ENCODE measurements at regions not wholly inside any gene's neighbourhood (a gene's known extent, or its start where the extent isn't known, plus 50 kb on each side); places are given as distances from the start of the nearest gene placed in this dataset.

DNA sequence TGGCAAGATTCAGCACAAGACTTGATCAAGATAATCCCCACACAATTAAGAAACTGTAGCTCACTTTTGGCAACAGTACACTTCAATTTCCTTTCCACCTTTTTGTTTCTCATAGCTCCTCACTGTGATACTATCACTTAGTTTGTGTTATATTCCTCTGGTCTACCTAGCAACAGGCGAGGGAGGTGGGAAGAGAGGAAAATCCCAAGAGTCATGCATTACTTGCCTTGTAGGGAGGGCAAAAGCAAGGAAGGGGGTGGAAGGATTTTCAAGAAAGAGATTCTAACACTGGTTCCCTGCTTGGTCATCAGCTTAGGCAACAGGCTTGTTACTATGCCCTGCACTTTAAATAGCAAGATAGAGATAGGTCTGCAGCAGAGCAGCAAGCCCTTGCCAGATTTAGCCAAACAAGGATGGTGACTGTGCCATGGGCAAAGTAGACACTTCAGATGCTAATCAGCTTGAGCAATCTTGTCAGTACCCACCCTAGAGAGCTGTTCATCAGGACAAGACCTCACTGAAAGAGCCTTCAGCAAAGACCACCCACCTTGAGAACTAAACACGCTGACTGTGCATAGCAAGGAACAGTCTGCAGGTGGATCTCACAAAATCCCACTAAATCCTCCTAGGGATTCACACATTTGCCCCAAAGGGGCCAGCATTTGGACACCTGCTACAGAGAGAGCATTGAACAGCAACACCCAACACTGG lies 134.6 kb downstream of the MBD2 start:
- intact Hi-C loops (cut with DNase I) = no loop called here
- Histone ChIP-seq H3K36me3 (no peaks in the 10 kb centered on the region), H3K27me3 (no peaks in the 10 kb centered on the region), H3K27ac (no peak overlapping the region), H3K9me3 (no peaks in the 10 kb centered on the region), H3K4me3 (no peak overlapping the region), H3K4me1 (no peaks in the 10 kb centered on the region)
- no peak for DNase-seq
- TF ChIP-seq POLR2A (IDR thresholded peaks at IDR 0.05) = no peak
- TF ChIP-seq, protein P1, sequence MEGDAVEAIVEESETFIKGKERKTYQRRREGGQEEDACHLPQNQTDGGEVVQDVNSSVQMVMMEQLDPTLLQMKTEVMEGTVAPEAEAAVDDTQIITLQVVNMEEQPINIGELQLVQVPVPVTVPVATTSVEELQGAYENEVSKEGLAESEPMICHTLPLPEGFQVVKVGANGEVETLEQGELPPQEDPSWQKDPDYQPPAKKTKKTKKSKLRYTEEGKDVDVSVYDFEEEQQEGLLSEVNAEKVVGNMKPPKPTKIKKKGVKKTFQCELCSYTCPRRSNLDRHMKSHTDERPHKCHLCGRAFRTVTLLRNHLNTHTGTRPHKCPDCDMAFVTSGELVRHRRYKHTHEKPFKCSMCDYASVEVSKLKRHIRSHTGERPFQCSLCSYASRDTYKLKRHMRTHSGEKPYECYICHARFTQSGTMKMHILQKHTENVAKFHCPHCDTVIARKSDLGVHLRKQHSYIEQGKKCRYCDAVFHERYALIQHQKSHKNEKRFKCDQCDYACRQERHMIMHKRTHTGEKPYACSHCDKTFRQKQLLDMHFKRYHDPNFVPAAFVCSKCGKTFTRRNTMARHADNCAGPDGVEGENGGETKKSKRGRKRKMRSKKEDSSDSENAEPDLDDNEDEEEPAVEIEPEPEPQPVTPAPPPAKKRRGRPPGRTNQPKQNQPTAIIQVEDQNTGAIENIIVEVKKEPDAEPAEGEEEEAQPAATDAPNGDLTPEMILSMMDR (IDR thresholded peaks at IDR 0.05) = no peak
- no peak for TF ChIP-seq EP300 (IDR thresholded peaks at IDR 0.05)
- no peak for TF ChIP-seq POLR2AphosphoS5 (IDR thresholded peaks at IDR 0.05)
- WGBS, 2 donors = 71 to 87% methylated on average over 2 of the region's 2 CpGs

DNA sequence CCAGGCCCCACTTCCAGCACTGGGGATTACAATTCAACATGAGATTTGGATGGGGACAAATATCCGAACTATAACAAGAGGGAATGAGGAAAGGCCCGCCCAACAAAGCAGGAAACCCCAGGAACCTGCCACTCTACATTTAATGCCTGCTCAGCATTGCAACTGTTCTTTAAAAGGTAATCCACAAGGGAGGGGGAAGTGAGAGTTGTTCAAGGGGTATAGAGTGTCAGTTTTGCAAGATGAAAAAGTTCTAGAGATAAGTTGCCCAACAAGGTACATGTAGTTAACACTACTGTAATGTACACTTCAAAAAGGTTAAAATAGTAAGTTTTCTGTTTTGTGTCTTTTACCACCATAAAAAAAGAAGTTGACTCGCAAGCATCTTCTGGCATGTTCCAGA lies 137.6 kb downstream of the MBD2 start:
- TF ChIP-seq EP300 (IDR thresholded peaks at IDR 0.05) = no peak
- TF ChIP-seq, protein P1 (IDR thresholded peaks at IDR 0.05) = no peak
- TF ChIP-seq POLR2AphosphoS5 (IDR thresholded peaks at IDR 0.05) = no peak
- no peak for TF ChIP-seq POLR2A (IDR thresholded peaks at IDR 0.05)
- intact Hi-C loops (cut with DNase I) = no loop called here
- Histone ChIP-seq H3K4me1 (no peaks in the 10 kb centered on the region), H3K9me3 (no peaks in the 10 kb centered on the region), H3K4me3 (no peak overlapping the region), H3K27me3 (no peaks in the 10 kb centered on the region), H3K27ac (no peak overlapping the region), H3K36me3 (no peaks in the 10 kb centered on the region)
- no peak for DNase-seq
- WGBS, 2 donors = 93 to 97% methylated on average over 3 of the region's 3 CpGs

DNA sequence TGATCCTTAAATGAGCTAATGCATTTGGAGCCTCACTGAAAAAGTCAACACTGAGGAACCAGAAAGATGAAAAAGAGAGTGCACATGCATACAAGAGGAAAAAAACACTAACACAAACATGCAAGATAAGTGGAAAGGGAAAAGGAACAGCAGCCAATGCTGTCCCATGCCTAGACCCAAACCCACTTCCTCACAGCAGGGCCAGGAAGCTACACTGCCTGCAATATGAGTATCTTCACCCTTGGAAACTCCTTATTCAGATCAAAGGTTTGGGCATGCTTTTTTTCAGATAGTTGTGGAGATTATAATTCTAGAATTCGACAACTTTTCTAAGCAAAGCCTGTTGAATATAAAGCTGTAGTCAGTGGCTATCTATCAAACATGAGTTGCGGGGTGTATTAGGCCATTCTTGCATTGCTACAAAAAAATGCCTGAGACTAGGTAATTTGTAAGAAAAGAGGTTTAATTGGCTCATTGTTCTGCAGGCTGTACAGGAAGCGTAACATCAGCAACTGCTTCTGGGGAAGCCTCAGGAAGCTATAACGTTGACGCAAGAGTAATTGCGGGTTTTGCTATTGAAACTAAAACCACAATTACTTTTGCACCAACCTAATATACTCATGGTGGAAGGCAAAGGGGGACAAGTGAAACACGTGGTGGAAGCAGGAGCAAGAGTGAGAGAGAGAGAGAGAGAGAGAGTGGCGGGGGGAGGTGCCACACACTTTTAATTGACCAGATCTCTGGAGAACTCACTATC lies 138.2 kb downstream of the MBD2 start:
- Histone ChIP-seq H3K4me3 (no peak overlapping the region), H3K36me3 (no peaks in the 10 kb centered on the region), H3K4me1 (no peaks in the 10 kb centered on the region), H3K27me3 (no peaks in the 10 kb centered on the region), H3K27ac (no peak overlapping the region), H3K9me3 (no peaks in the 10 kb centered on the region)
- intact Hi-C loops (cut with DNase I) = no loop called here
- WGBS, 2 donors = 61 to 73% methylated on average over 7 to 8 of the region's 8 CpGs
- no peak for TF ChIP-seq POLR2A (IDR thresholded peaks at IDR 0.05)
- no peak for TF ChIP-seq POLR2AphosphoS5 (IDR thresholded peaks at IDR 0.05)
- TF ChIP-seq EP300 (IDR thresholded peaks at IDR 0.05) = no peak
- TF ChIP-seq, protein P1 (IDR thresholded peaks at IDR 0.05) = no peak
- DNase-seq = no peak

DNA sequence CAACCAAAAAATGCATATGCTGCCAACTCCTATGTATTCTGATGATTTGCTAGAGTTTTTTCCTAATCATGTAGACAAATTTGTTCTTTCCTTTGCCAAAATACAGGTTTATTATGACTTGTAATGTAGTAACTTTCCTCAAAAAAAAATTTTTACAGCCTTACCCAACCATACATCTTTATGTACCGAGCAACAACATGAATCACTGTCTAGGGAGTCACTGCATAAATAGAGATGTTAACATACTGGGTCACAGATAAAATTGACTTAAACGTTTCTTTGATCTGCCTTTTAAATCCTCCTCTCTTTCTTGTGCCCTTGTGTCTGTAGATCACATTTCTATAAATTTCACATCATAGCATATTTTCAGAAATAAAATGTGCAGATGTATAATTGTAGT lies 143.6 kb downstream of the MBD2 start:
- H3K4me3 ChIP-seq = no peak overlapping the region
- H3K36me3 ChIP-seq = no peaks in the 10 kb centered on the region
- H3K4me1 ChIP-seq = no peaks in the 10 kb centered on the region
- intact Hi-C loops (cut with DNase I) = no loop called here
- no peaks in the 10 kb centered on the region for H3K9me3 ChIP-seq
- DNase-seq = no peak
- H3K27ac ChIP-seq = no peak overlapping the region
- TF ChIP-seq, protein P1 (IDR thresholded peaks at IDR 0.05) = no peak
- TF ChIP-seq POLR2AphosphoS5 (IDR thresholded peaks at IDR 0.05) = no peak
- no peak for TF ChIP-seq POLR2A (IDR thresholded peaks at IDR 0.05)
- TF ChIP-seq EP300 (IDR thresholded peaks at IDR 0.05) = no peak
- H3K27me3 ChIP-seq = no peaks in the 10 kb centered on the region
- WGBS, 2 donors = 63 to 77% methylated on average over 2 of the region's 2 CpGs
